Activated CD8-positive, alpha-beta T cell treated with anti-CD3 and anti-CD28 coated beads for 36 hours (primary cell): ENCODE measurements at regions not wholly inside any gene's neighbourhood (a gene's known extent, or its start where the extent isn't known, plus 50 kb on each side); places are given as distances from the start of the nearest gene placed in this dataset.
"Not testable (repeated sequence)": the region's sequence is repeated elsewhere in the genome, so short reads cannot be mapped to it uniquely, and the experiment has no call there.

Experiments used
- ATAC-seq: fragments of 200-7000 bp; cut with Tn5 transposase; one replicate; pipeline ENCODE4 v1.10.0; 2021; ENCODE audit warnings: mild to moderate bottlenecking, moderate library complexity
- CTCF ChIA-PET: fragments of 350-600 bp; sonication (Branson Sonifier 250); formaldehyde crosslinking; loops from one replicate; lab custom pipeline; 2021; ENCODE audit warnings: antibody characterized with exemption; lab: Charles Lee
- POLR2A ChIA-PET: fragments of 350-600 bp; sonication (Branson Sonifier 250); formaldehyde crosslinking; loops from one replicate; lab custom pipeline; 2021; ENCODE audit warnings: antibody characterized with exemption; lab: Charles Lee
- DNase-seq: peaks from one replicate; pipeline ENCODE4 v3.0.0-alpha.2; 2020
- H3K27ac Mint-ChIP-seq: one replicate; pipeline ENCODE4 v1.8.0; 2021; ENCODE audit warnings: mild to moderate bottlenecking, mixed read lengths
- H3K27me3 Mint-ChIP-seq: one replicate; pipeline ENCODE4 v1.8.0; 2021; ENCODE audit warnings: mixed read lengths
- H3K36me3 Mint-ChIP-seq: one replicate; pipeline ENCODE4 v1.8.0; 2021; ENCODE audit warnings: low read depth, mixed read lengths
- H3K4me1 Mint-ChIP-seq: one replicate; pipeline ENCODE4 v1.8.0; 2021; ENCODE audit warnings: low read depth, mixed read lengths
- H3K4me3 Mint-ChIP-seq: one replicate; pipeline ENCODE4 v1.8.0; 2021; ENCODE audit warnings: mild to moderate bottlenecking, moderate library complexity, mixed read lengths
- H3K9me3 Mint-ChIP-seq: one replicate; pipeline ENCODE4 v1.8.0; 2021; ENCODE audit warnings: mixed read lengths
- intact Hi-C: fragments of 100-400 bp; cut with micrococcal nuclease; formaldehyde crosslinking; loops from one replicate; pipeline ENCODE4 v1.10.0; 2022
- TF ChIP-seq, protein P1 (sequence below): fragments of 200-600 bp; IDR thresholded peaks from one replicate; pipeline ENCODE4 v1.8.0; 2022; ENCODE audit warnings: antibody characterized with exemption, mild to moderate bottlenecking

DNA sequence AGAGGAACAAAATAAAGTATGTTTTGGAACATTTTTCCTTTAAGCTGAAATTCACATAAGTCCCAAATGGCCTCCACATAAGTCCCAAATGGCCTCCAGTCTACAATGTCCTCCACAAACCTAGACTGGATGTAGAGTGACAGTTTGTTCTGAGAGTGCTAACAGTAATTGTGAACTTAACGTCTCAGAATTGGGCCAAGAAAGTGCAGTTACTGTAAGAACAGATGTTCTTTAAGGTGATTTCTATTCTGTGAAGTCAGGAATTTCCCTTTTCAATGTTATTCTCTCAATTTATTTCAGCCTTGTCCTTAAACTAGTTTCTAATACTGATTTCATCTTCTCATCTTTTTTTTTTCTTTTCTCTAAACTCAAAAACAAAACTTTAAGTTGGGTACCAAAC, 188.7 kb upstream of the SEMA3E start:
- no peak overlapping the region for H3K4me3 Mint-ChIP-seq
- no peak for DNase-seq
- H3K27me3 Mint-ChIP-seq = no peaks in the 10 kb centered on the region
- no peaks in the 10 kb centered on the region for H3K9me3 Mint-ChIP-seq
- H3K4me1 Mint-ChIP-seq = no peaks in the 10 kb centered on the region
- intact Hi-C loops = no loop called here
- TF ChIP-seq, protein P1, sequence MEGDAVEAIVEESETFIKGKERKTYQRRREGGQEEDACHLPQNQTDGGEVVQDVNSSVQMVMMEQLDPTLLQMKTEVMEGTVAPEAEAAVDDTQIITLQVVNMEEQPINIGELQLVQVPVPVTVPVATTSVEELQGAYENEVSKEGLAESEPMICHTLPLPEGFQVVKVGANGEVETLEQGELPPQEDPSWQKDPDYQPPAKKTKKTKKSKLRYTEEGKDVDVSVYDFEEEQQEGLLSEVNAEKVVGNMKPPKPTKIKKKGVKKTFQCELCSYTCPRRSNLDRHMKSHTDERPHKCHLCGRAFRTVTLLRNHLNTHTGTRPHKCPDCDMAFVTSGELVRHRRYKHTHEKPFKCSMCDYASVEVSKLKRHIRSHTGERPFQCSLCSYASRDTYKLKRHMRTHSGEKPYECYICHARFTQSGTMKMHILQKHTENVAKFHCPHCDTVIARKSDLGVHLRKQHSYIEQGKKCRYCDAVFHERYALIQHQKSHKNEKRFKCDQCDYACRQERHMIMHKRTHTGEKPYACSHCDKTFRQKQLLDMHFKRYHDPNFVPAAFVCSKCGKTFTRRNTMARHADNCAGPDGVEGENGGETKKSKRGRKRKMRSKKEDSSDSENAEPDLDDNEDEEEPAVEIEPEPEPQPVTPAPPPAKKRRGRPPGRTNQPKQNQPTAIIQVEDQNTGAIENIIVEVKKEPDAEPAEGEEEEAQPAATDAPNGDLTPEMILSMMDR = no peak
- ChIA-PET CTCF (interaction anchor here (1.5 kb wide), 1 partner anchor 11 kb away, joined by 4 read pairs; no protein-coding TSS in a partner anchor), POLR2A (no interaction called here)
- ATAC-seq = no peak
- H3K27ac Mint-ChIP-seq = no peak overlapping the region
- H3K36me3 Mint-ChIP-seq = no peaks in the 10 kb centered on the region

DNA sequence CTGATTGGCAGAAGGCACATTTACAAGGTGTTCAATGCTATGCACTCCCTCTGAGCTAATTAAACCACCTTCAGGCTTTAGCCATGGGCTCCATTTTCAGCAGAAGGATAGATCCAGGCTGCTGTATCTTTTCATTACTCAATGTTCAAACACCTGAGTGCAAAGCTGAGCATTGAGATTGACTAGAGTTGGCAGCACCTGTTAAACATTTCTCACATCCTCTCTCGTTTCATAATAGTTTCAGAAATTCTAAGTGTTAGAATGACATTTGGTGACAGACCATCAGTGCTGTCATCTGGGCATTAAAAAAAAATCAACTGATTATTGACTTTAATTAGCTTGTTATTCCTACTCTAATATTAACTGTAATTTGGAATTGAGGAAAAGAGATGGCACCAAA, 187.1 kb upstream of the SEMA3E start:
- Mint-ChIP-seq H3K27ac (no peak overlapping the region), H3K4me1 (no peaks in the 10 kb centered on the region), H3K36me3 (no peaks in the 10 kb centered on the region), H3K9me3 (no peaks in the 10 kb centered on the region), H3K4me3 (no peak overlapping the region), H3K27me3 (no peaks in the 10 kb centered on the region)
- intact Hi-C loops = no loop called here
- CTCF ChIA-PET = no interaction called here
- TF ChIP-seq, protein P1 = no peak
- no peak for DNase-seq
- POLR2A ChIA-PET = no interaction called here
- ATAC-seq = no peak

DNA sequence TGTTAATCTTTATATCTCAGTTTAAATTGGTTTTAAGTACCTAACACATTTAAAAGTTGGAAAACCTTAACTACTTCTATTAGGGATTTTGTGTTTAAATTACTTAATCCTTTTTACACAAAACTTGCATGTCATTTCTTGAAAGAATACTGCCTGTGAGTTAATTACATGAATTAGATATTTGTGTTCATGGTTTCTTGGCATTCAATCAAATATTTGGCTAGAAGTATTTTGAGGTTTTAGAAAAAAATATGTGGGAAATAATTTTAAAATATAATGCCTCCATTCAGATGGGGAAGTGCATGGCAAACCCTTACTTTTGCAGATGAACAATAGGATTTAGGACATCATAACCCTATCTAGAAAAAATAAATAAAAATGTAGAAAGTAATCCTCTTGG, 186.5 kb upstream of the SEMA3E start:
- intact Hi-C loops = no loop called here
- H3K9me3 Mint-ChIP-seq = no peaks in the 10 kb centered on the region
- ATAC-seq (no peak), DNase-seq (no peak)
- ChIA-PET CTCF (no interaction called here), POLR2A (no interaction called here)
- no peak overlapping the region for H3K4me3 Mint-ChIP-seq
- H3K27ac Mint-ChIP-seq = no peak overlapping the region
- TF ChIP-seq, protein P1 = no peak
- no peaks in the 10 kb centered on the region for H3K36me3 Mint-ChIP-seq
- H3K27me3 Mint-ChIP-seq = no peaks in the 10 kb centered on the region
- H3K4me1 Mint-ChIP-seq = no peaks in the 10 kb centered on the region

DNA sequence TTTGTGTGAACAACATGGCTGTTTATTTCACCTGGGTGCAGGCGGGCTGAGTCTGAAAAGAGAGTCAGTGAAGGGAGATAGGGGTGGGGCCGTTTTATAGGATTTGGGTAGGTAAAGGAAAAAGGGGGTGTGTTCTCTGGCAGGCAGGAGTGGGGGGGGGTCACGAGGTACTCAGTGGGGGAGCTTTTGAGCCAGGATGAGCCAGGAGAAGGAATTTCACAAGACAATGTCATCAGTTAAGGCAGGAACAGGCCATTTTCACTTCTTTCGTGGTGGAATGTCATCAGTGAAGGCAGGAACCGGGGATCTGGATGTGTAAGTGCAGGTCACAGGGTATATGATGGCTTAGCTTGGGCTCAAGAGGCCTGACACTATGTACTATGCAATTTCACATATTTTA, 184.8 kb upstream of the SEMA3E start:
- H3K27me3 Mint-ChIP-seq, POLR2A ChIA-PET, DNase-seq, CTCF ChIA-PET, H3K9me3 Mint-ChIP-seq, H3K4me3 Mint-ChIP-seq, H3K27ac Mint-ChIP-seq, intact Hi-C loops, H3K36me3 Mint-ChIP-seq, ATAC-seq, H3K4me1 Mint-ChIP-seq: not testable (repeated sequence)

DNA sequence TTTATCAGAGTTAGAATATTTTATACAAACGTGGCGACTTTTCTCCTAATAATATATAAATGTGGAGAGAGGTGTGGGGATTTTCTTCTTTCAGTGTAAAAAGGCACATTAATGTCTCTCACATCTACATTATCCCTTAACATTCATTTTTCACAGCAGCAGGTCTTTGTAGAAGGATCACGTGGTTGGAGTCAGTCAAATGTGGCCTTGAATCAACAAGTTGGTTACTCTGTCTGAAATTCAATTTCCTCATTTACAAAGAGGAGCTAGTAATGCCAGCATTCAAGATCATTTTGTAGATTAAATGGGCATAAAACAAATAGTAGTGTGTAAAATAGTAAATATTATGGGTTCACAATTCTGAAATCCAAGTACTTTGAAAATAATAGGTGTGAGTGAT, 183.1 kb upstream of the SEMA3E start:
- intact Hi-C loops = no loop called here
- Mint-ChIP-seq H3K27ac (no peak overlapping the region), H3K9me3 (no peaks in the 10 kb centered on the region), H3K27me3 (no peaks in the 10 kb centered on the region), H3K4me1 (no peaks in the 10 kb centered on the region), H3K4me3 (no peak overlapping the region), H3K36me3 (no peaks in the 10 kb centered on the region)
- DNase-seq (no peak), ATAC-seq (no peak)
- ChIA-PET POLR2A (no interaction called here), CTCF (no interaction called here)
- TF ChIP-seq, protein P1 = no peak

DNA sequence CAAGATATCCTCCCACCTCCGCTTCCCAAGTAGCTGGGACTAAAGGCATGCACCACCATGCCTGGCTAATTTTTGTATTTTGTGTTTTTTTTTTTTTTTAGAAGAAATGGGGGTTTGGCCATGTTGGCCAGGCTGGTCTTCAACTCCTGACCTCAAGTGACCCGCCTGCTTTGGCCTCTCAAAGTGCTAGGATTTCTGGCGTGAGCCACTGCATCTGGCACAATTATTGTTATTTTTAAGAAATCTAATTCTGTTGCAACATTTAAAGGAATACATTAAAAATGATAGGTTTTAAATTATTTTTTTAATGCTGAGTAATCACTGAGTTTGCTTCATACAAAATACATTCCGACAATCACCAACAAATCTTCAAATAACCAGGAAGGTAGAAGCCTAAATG, 178.1 kb upstream of the SEMA3E start:
- Mint-ChIP-seq H3K27me3 (no peaks in the 10 kb centered on the region), H3K9me3 (peaks cover 2% of the 10 kb centered on the region), H3K36me3 (no peaks in the 10 kb centered on the region), H3K27ac (no peak overlapping the region), H3K4me1 (no peaks in the 10 kb centered on the region), H3K4me3 (no peak overlapping the region)
- DNase-seq (no peak), ATAC-seq (no peak)
- TF ChIP-seq, protein P1 = no peak
- CTCF ChIA-PET = no interaction called here
- POLR2A ChIA-PET = no interaction called here
- intact Hi-C loops = no loop called here
